LNCAP (cell line): ENCODE measurements at regions not wholly inside any gene's neighbourhood (a gene's known extent, or its start where the extent isn't known, plus 50 kb on each side); places are given as distances from the start of the nearest gene placed in this dataset.

ENCODE experiments used
- CTCF ChIP-seq: fragments of 450-650 bp; IDR thresholded peaks from 2 replicates; pipeline ENCODE4 v1.5.1; 2017; ENCODE audit warnings: mild to moderate bottlenecking

GRCh38 chr6:21648475-21649050 is 55.0 kb downstream of the SOX4 start:
- no peak for TF ChIP-seq CTCF

GRCh38 chr6:21653323-21653722 is 59.8 kb downstream of the SOX4 start:
- TF ChIP-seq CTCF: no peak

- TF ChIP-seq CTCF: no peak
Observed at GRCh38 chr6:21653905-21654304, 60.4 kb downstream of the SOX4 start.

- TF ChIP-seq CTCF: no peak
Observed at GRCh38 chr6:21654361-21654760, 60.8 kb downstream of the SOX4 start.

- no peak for TF ChIP-seq CTCF
Observed at GRCh38 chr6:21663966-21664313, 70.4 kb downstream of the SOX4 start.

- no peak for TF ChIP-seq CTCF
Observed at GRCh38 chr6:21664314-21665109, 71.0 kb downstream of the SOX4 start.

- no peak for TF ChIP-seq CTCF
Observed at GRCh38 chr6:21665110-21665391, 71.5 kb downstream of the SOX4 start.
